Hematopoietic multipotent progenitor cell (in vitro differentiated cells): ENCODE measurements at regions not wholly inside any gene's neighbourhood (a gene's known extent, or its start where the extent isn't known, plus 50 kb on each side); places are given as distances from the start of the nearest gene placed in this dataset.

Source experiments
- DNase-seq, 3 donors: peaks; one replicate each; pipeline ENCODE4 v3.0.0-alpha.2; 2011 to 2015; ENCODE audit warnings: low read depth in 2 of 3, low spot score in 2 of 3

DNA sequence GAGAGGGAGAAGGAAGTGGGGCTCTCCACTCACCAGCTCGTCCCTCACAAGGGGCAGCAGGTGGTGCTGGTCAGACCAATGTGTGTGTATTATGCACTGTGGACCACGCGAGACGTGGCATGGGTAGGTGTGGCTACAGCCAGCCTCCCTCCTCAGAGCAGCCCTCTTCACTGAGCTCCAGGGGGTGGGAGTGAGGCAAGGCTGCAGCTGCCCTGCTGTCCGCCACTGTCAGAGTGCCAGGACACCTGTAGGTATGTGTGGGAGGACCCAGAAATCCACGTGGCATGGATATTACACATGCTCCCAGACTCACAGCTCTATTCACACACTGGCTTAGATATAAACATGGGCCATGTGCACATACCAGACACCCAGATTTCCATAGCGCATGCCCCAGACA is 90.3 kb downstream of the VEGFA start:
- DNase-seq: no peak

DNA sequence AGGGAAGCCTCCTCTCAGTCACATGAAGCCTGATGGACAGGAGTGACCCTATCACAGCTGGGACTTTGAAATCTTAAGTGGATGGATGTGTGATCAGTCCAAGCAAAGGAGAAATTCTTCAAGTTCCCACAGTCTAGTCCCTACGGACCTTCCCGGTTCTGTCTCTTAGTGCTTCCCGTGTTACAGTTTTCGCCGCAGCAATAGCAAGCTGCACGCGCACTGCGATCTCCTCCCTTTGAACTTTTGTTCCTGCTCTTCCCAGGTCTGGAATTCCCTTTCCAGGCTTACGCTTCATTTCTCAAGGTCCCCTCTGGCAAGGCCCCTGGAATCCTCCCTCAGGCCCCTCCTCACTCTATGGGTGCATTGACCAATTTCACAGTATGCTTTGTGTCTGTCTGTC is 89.2 kb downstream of the VEGFA start:
- no peak for DNase-seq

DNA sequence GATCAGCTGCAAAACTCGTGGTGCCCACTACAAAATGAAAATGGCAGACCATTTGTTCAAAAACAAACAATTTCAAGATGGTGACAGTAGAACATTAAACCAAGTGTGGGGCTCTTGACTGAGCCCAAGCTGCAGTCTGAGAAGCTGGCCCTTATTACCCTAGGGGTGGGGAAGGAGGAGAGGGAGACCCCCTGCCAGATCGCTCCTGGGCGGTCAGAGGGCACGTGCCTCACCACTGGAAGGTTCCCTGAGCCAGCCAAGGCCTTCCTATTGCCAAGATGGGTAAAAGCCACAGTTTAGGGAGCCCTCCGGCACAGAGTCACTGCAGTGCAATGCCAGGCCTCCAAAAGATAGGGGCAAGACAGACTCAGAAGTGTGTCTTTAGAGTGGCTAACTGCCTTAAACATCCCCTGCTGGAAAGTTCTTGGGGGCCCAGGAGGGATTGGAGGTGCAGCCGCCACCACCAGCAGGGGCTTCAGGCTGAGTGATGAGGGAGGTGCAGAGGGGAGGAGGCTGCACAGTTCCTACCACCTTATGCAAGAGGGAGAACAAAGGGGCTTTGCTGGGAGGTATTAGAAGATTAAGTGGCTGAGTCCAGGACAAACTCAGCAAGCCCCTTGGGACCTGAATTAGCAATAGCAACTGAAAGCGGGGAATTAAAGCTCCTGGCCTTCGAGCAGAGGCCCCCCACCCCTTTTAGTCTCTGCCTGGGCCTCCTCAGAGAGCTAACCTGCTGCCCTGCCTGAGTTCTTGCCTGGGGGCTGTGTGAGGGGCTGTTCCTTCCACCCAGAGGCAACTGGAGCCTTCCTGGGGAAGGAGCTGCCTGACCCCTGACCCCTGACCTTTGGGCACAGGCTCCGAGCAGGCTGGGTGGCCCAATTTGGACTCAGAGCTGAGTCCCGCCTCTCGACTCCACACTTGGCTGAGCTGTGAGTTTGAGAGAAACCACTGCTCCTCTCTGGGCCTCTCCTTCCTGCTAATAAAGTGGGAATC is 88.4 kb downstream of the VEGFA start:
- no peak for DNase-seq

DNA sequence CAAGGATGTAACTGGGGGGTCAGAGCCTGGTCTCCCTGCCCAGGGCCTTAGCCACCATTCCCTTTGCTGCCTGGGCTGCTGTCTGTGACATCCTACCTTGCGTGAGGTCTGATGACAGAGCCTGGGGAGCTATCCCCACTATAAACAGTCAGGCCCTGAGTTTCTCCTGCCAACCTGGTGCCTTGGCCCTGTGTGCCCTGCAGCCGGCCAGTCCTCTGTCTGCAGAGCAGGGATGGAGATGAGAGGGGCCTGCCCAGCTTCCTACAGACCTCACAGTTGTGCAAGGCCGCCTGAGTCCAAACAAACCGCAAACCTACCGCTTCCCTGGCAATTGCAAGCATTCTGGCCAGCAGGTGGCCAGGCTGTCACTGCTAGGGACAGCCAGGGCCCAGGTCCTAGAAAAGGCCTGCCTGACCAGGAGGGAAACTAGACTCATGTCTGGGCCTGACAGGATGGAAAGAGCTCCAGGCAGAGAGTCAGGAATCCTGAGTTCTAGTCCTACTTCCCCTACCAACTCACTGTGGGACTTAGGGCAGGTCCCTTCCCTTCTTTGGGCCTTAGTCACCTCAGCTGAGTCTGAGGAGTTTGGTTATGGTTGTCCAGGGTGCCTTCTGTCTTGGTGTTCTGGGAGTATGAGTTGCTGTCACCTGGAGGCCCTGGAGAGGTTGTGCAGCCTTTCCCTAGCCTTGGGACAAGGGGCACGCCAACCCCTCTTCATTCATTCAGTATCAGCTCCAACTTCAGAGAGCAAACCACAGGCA is 86.2 kb downstream of the VEGFA start:
- peak in 1 of 3 donors; percentile 6 for DNase-seq

DNA sequence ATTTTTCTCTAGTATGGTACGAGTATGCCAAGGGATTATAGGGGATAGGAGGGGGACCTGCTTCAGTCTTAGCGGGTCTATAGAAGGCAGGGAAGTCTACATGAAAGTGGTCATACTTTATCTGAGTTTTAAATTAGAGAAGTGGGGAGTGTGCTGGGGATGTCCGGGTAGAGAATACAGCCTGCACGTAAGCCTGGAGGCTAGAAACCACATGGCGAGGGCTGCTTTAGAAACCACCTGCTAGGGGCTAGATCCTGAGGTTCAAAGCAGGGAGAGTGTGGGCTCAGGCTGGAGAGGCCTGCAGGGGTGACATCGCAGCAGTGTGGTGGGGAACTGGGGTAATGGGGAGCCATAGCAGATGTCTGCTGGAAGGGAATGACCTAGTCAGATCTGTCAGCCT is 85.2 kb downstream of the VEGFA start:
- DNase-seq: peak in 1 of 3 donors; percentile 4

DNA sequence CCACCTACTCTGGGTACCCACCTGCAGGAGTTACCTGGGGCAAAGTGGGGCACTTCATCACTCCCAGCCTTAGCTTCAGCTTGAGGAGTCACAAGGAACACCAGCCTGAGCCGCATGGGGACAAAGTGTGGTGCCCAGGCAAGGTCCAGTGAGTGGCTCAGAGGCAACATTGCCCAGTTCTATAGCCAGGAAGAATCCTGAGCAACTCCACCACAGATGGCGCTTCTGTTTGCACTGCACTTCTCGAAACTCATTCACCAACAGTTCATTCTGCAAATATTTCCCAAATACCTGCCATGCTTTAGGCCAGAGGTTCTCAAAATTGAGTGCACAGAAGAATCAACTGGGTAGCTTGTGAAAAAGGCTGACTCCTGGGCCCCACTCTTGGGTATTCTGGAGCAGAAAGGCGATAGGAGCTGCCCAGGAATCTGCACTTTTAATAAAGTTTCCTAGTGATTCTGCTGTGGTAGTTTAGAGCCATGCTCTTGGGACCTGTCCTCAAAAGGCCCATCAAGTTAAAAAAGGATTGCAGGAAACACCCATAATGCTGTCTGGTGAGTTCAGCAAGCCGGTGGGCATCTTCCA is 83.1 kb downstream of the VEGFA start:
- no peak for DNase-seq

DNA sequence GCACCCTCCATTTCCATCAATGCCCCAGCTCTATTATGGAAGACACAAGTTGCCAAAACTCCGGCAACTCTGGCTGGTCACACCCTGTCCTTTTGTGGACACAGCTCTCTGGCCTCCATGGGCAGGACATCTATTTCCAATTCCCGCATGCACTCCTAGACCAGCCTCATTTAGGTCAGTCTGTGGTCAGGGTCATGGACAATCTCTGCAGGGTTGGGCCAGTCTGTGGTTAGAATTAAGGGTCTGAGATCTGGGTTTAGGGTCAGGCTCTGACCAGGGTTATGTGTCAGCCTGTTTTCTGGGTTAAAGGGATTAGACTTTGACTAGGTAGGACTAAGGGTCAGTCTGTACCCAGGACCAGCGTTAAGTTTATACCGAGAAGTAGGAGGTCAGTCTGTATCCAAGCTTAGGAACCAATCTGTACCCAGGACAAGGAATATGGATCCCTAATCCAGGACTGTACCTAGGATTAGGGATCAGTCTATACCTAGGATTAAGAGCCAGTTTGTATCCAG is 82.4 kb downstream of the VEGFA start:
- DNase-seq: no peak

DNA sequence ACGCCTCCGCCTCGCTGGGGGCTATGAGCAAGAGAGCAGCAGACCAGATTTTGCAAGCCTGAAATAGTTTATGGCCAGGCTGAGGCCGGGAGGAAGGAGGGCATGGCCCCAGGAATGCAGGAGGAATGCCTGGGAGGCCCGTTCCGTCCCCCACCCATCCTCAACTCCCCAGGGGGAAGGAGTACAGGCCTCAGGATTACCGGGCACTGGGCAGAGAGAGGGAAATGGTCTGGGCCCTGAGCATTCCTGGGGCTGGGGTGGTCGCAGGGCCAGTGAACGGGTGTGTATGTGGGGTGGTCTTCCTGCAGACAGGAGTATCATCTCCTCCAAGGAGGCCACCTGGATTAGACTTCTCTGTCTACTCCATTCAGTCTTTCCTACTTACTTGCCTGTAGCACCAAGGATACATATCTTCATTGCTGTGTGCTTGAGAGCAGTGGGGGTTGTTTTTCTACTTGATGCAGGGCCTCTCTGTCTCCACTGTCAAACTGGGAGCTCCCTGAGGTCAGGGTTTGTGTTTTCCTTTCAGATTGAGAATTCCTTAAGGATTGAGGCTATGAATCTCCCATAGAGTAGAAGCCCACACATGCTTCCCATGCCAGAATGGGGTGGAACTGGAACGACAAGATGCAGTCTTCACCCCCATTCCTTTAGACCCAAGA is 81.3 kb downstream of the VEGFA start:
- no peak for DNase-seq

DNA sequence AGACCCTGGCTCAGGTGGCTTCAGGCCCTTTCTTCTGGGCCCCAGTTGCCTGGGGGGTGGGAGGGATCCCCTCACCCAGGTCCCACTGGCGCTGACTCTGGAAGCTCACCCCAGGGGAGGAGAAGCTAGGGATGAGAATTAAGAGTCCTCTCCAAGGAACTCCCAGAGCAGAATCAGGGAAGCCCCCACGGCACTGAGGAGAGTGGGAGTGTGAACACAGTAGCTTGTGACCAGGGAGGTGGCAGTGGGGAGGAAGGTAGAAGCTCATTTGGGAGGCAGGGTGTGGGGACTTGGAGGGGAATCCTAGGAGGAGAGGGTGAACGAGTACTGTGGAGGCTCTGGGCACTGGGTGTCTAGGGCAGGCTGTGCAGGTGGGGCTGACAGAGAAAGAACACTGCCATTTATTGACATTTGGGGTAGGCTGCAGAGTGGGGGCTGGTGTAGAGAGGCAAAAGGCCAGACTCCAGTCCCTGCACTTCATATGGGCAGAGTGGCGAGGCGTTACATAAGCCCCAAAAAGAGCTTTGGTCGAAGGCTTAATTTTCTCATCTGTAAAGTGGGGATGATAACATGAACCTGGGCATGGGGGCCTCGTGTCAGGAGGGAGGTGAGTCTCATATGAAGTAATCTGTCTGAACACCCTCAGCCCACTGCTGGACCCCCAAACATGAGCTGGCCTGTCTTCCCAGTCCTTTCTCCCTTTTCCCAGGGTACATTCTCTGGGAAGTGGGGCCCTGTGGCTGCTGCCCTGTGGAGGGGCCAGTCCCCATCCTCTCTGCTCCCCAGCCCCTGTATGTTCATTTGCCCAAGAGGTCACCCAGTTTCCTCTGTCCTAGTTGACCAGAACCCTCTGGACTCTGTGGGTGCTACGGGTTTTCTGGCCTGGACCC is 80.5 kb downstream of the VEGFA start:
- no peak for DNase-seq

DNA sequence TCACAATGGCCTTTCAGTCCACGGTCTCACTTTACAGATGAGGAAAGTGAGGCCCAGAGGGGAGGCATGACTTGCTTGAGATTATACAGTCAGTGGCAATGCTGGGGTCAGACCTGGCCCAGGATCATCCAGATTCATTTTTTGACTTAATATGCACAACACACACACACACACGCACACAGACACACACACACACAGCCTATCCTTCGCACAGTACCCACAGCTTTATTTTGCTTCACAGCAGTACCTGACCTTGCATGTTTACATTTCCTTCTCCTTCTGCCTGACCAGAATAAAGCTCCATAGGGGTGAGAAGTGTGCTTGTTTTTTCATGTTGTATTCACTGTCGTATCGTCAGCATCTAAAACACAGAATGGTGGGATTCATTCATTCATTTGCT is 79.8 kb downstream of the VEGFA start:
- no peak for DNase-seq

DNA sequence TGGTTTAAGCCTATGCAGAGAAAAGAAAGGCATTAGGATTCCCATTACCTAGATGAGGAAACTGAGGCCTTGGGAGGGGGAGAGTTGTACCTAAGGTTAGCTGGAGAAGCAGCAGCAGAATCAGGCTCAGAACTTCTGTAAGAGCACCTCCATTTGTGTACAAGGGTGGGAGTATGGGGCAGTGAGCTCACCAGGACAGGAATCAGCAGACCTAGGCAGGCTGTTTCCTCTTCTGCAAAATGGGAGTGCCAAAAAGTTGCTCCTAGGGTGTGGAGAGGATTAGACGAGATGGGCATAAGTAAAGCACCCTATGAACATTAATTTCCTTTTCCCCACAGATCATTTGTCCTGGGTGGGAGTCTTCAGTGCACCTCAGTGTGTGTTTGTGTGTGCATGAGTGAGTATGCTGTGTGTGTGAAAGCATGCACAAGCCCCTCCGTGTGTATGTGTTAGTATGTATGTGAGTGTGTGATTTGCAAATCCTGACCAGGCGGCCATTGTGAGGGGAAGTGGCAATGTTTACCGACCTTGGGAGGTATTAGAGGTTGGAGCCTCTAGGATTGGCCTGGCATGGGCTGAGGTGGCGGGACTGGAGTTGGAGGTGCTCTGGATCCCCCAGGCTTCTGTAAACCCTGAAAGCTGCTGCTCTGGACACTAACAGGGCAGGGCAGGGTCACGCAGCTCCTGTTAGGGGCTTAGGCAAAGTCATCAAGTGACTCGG is 78.8 kb downstream of the VEGFA start:
- DNase-seq: no peak

DNA sequence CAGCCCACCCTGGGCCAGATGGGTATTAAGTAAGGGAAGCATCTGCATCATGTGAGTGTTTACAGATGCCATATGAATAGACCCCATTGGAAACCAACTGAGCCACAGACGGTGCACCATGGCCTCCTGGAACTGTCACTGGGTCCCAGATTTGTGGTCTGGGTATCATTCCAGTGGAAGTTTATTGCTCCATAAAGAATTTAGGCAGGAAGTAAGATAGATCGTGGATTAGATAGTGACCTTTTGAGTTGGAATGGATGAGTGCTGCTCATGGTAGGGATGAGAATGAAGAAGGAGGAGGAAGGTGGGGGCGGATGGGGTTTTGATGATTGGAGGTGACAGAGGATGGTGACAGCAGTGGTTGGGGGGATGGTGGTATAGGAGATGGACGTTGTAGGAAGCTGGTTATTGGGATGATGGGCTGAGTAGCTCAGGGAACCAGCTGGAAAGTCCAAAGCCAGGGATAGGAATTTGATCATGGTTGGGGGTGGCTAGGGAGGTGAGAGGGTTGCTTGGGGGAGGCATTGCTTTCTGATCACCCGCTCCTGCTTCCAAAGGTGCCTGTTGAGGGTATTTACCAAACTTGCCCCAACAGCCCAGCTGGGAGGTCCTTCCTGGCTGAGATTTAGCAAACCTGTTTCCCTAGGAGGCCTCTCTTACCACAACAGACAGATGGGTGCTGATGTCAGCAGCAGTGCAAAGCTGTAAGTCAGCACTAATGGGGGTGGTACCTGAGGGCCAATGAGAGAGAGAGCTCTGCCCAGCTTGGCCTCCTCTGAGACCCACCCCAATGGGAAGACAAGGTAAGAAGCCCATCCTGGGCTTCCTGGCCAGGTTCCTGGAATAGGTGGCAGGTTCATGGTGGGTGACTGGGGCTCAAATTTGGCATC is 78.0 kb downstream of the VEGFA start:
- no peak for DNase-seq

DNA sequence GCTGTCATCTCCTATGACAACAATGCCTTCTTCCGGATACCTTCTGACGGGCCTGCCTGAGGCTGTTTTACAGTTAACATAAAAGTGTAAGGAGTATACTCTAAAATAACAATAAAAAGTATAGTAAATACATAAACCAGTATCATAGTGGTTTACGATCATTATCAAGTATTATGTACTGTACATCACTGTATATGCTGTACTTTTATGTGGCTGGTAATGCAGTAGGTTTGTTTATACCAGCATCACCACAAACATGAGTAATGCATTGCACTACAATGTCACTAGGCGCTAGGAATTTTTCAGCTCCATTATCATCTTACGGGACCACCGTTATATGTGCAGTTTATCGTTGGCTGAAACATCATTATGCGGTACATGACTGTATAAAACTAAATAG is 76.5 kb downstream of the VEGFA start:
- DNase-seq: no peak

DNA sequence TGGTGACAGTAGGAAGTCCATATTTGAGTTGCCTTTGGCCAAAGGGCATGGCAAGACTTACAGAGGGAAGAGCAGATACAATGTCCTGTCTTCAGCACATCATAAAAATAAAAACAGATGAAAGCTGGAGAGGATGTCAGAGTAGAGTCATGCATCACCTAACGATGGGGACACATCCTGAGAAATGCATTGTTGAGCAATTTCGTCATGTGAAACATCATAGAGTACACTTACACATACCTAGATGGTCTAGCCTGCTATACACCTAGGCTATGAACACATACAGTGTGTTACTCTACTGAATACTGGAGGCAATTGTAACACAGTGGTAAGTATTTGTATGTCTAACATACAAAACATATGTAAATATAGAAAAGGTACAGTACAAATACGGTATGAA is 75.6 kb downstream of the VEGFA start:
- DNase-seq: no peak

DNA sequence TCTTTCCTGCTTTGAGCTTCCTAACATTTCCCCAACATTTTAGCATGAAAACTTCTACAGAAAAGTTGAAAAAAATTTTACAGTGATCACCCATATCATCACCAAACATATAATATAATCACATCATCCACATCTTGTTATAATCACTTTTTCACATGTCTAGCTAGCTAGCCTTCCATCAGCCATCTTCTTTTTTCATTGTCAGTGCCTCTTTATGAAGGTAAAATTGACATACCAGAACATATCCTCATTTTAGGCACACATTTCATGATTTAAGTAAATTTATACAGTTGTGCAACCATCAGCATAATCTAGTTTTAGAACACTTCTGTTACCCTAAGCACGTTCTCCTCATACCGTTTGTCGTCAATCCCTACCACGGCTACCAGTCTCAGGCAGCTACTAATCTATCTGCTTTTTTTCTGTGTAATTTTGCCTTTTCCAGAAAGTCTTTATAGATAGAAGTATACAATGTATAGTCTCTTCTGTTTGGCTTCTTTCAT is 73.7 kb downstream of the VEGFA start:
- DNase-seq: no peak

DNA sequence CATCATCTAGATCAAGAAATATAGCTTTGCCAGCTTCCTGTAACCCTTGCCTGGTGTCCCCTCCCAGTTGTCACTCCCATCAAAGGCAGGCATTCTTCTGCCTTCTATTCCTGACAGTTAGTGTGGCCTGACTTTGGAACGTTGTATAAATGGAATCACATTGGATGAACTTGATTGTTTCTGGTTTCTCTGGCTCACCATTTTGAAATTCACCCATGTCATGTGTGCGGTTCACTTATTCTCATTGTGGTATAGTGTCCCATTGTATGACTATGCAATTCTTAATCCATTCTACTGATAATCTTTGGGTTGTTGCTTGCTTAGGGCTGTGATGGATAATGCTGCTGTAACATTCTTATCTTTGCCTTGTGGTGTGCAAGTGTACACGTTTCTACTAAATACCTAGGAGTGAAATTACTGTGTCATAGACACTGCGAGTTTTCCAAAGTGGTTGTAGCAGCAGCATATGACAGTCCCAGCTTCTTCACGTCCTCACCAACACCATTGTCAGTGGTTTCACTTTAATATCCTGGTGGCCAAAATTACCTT is 73.2 kb downstream of the VEGFA start:
- no peak for DNase-seq

DNA sequence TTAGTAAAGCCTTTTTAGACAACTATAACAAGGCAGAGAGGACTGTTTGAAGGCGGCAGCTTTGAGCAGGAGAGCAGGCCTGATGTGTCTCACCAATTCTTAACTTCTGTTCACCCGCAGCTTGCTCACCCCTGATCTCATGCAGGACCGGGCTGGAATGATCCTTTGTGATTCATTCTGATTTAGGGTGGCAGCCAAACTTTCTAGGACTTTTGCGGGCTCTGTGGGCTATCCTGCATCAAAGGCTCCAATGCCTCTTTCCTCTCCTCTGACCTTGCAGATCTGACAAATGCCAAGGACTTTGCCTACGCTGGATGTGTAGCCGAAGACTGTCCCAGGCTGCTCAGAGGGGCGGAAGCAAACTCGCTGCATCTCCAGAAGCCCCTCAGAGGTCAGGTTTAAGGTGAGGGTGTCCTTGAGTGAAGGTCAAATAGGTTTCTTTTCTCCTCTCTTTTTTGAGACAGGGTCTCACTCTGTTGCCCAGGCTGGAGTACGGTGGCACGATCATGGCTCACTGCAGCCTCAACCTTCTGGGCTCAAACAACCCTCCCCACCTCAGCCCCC is 72.3 kb downstream of the VEGFA start:
- DNase-seq: no peak
